ENCODE measurements at regions not wholly inside any gene's neighbourhood (a gene's known extent, or its start where the extent isn't known, plus 50 kb on each side); places are given as distances from the start of the nearest gene placed in this dataset.
A peak's percentile ranks its signal among the peaks of the same experiment; 100 is the strongest.

DNA sequence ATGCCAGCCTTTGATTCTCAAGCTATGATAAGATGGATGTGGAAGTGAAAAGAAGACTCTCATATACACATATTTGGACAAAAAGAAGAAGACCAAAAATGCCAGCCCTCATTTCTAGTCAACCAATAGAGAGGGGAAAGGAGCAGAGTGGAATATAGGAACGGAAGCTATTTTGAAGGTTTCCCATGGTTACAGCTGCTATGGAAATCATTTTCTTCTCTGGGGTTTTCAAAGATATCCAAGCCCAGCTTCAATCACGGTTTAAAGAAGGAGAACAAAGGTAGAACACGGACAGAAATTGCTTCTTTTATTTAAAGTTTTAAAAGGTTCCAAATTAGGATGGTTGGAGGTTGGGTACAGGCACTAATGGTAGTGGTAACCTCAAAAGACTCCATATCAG lies 181.0 kb upstream of the PRICKLE2 start:
- H3K4me3 ChIP-seq (ENCODE audit: low read depth, low read length), result no peak overlapping the region
- TF ChIP-seq, protein P1, sequence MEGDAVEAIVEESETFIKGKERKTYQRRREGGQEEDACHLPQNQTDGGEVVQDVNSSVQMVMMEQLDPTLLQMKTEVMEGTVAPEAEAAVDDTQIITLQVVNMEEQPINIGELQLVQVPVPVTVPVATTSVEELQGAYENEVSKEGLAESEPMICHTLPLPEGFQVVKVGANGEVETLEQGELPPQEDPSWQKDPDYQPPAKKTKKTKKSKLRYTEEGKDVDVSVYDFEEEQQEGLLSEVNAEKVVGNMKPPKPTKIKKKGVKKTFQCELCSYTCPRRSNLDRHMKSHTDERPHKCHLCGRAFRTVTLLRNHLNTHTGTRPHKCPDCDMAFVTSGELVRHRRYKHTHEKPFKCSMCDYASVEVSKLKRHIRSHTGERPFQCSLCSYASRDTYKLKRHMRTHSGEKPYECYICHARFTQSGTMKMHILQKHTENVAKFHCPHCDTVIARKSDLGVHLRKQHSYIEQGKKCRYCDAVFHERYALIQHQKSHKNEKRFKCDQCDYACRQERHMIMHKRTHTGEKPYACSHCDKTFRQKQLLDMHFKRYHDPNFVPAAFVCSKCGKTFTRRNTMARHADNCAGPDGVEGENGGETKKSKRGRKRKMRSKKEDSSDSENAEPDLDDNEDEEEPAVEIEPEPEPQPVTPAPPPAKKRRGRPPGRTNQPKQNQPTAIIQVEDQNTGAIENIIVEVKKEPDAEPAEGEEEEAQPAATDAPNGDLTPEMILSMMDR (IDR thresholded peaks at IDR 0.05; ENCODE audit: low read depth, low read length), result no peak

DNA sequence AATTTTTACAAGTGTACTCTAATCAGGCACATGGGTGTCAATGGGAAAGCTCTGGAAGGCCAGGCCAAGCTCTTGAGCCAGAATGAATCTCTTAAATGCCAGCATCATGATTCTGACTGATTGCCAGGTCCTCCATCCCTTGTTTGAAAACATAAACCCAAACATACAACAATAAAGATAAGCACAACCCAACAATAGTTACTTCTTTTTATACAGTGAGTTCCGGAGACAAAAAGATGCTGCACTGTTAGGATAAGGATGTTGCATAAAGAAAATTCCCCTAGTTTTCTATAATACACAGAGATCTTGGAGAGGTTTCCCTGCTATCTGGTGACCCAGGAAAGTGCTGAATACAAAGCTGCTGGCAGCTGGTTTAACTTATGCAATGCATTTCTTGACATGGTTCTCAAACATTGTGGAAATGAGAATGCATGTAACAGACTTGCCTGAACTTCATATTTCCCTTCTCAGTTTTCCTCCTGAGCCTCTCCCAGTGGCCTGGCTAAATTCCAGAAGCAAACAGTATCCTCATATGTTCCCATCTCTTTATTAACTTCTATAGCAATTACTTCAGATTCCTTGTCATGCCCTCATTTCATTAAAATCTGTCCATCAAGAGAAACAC lies 180.1 kb upstream of the PRICKLE2 start:
- TF ChIP-seq, protein P1 (IDR thresholded peaks at IDR 0.05; ENCODE audit: low read depth, low read length), result no peak
- H3K4me3 ChIP-seq (ENCODE audit: low read depth, low read length), result no peak overlapping the region

DNA sequence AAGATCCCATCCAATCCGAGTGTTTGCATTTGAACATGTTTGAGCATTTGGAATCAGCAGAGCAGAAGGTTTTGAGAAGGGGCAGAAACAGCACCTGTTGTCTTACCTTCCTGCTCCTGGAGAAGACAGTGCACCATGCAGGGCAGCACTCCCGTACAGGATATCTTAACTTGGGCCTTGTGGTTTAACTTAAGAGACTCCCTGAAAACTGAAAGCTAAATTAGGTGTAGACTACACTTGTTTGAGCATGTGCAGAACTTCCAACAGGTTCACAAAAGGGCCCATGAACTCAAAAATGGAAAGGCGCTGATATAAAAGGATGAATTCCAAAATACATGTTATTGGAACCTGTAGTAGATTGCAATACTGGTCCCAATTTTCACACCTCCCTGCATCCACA lies 175.4 kb upstream of the PRICKLE2 start:
- TF ChIP-seq, protein P1 (IDR thresholded peaks at IDR 0.05; ENCODE audit: low read depth, low read length), result no peak
- H3K4me3 ChIP-seq (ENCODE audit: low read depth, low read length), result no peak overlapping the region

DNA sequence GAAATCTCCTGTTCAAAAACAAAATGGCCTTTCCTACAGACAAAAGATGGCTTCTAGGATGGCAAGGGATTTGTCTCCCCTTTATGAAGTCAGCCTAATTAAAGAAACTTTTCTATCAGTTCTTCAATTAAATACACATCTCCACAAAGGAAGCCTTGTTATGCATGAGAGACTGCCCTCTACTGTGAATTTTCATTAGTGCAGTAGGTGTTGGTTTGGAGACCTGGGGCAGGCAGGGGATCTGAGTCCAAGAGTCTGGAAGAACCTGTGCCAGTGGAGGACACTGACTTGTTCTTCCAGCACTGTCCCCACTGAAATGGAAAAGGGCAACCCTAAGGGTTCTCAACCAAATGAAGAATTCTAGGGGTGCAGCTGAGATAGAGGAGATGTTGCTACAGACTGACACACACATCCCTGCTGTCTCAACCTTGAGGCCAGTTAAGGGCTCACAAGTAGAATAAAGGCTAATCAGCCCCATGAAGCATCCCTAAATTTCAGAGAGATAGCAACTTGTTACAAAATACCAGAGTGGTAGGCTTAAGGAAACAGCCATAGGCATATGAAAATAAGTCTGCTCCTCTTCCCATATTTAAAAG lies 174.0 kb upstream of the PRICKLE2 start:
- TF ChIP-seq, protein P1 (IDR thresholded peaks at IDR 0.05; ENCODE audit: low read depth, low read length), result peak; percentile 48; the same call in 1 of the 2 replicates
- H3K4me3 ChIP-seq (ENCODE audit: low read depth, low read length), result no peak overlapping the region

DNA sequence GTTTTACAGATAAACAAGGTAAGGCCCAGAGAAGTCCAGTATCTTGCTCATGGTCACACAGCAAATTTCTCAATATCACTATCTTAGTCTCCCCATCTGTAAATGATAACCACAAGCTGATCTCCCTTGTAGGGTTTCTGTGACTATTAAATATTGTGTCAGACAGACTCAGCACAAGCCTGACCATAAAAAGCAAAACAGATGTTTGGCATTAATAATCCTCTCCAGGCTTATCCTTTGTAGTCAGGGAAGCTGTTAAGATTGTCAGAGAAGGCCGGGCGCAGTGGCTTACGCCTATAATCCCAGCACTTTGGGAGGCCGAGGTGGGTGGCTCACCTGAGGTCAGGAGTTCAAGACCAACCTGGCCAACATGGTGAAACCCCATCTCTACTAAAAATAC lies 173.2 kb upstream of the PRICKLE2 start:
- no peak overlapping the region for H3K4me3 ChIP-seq (ENCODE audit: low read depth, low read length)
- TF ChIP-seq, protein P1 (IDR thresholded peaks at IDR 0.05; ENCODE audit: low read depth, low read length), result no peak

DNA sequence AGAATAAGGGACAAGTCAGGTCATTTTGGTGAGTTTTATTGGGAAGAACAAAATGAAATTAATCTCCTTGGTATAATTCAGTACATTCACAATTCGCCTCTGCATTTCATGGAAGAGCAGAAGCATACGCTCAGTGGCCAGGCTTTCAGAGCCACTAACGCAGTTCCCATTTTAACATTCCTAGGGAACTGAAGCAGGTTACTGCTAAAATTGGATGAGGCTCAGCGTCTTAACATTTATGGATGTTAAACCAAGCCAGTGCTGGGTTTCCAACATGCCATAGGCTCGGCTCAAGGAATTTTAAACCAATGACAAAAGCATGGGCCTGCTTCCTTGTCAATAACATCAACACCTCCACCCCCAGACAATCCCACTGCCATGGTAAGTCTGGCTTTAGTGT lies 172.7 kb upstream of the PRICKLE2 start:
- TF ChIP-seq, protein P1 (IDR thresholded peaks at IDR 0.05; ENCODE audit: low read depth, low read length), result no peak

DNA sequence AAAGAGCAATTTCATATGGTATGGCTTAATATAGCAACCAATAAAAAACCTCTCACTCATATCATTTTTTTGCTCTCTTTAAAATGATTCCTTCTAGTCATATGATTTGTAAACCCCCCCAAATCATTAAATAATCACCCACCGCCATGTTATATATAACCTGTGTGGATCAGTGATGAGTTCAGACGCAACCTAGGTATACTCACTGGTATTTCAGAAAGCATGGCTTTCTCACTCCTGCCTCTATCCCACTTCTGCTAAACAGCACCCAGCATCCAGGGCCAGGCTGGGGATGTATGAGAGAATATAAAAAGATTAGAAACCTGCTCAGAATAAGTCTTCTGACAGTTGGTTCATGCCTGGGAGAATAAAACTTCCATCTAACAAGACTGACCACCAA lies 172.3 kb upstream of the PRICKLE2 start:
- TF ChIP-seq, protein P1 (IDR thresholded peaks at IDR 0.05; ENCODE audit: low read depth, low read length), result no peak
- no peak overlapping the region for H3K4me3 ChIP-seq (ENCODE audit: low read depth, low read length)

More for the DNA sequence above, 172.7 kb upstream of the PRICKLE2 start:
- H3K4me3 ChIP-seq (ENCODE audit: low read depth, low read length), result no peak overlapping the region
